Activated CD4-positive, alpha-beta T cell treated with anti-CD3 and anti-CD28 coated beads, Interleukin-2, amount 50 U/mL, for 24 hours (primary cell): ENCODE measurements at regions not wholly inside any gene's neighbourhood (a gene's known extent, or its start where the extent isn't known, plus 50 kb on each side); places are given as distances from the start of the nearest gene placed in this dataset.

Experiments used
- DNase-seq, 2 donors: peaks; one replicate each; pipeline ENCODE4 v3.0.0-alpha.2; 2020; ENCODE audit warnings: low read depth in 1 of 2, low spot score in 1 of 2

- no peak for DNase-seq
These were observed 63.0 kb upstream of the TPRG1 start for GRCh38 chr3:189108735-189109134.

GRCh38 chr3:189109145-189109544 lies 62.6 kb upstream of the TPRG1 start:
- DNase-seq, result no peak

- DNase-seq, result no peak
These were observed 54.7 kb upstream of the TPRG1 start for GRCh38 chr3:189117087-189117486.

- DNase-seq, result no peak
These were observed 52.9 kb upstream of the TPRG1 start for GRCh38 chr3:189118896-189119295.

GRCh38 chr3:189119950-189120349 lies 51.8 kb upstream of the TPRG1 start:
- no peak for DNase-seq

GRCh38 chr3:189121092-189121491 lies 50.7 kb upstream of the TPRG1 start:
- no peak for DNase-seq
